H1 (cell line): ENCODE measurements at regions not wholly inside any gene's neighbourhood (a gene's known extent, or its start where the extent isn't known, plus 50 kb on each side); places are given as distances from the start of the nearest gene placed in this dataset.

Experiments
- CTCF ChIA-PET: fragments of 300-600 bp; sonication (Branson Sonifier 250); formaldehyde crosslinking; loops from one replicate; lab custom pipeline; 2021; ENCODE audit not compliant: partially characterized antibody; lab: Charles Lee
- POLR2A ChIA-PET: fragments of 300-600 bp; sonication (Branson Sonifier 250); formaldehyde crosslinking; loops from one replicate; lab custom pipeline; 2021; ENCODE audit warnings: inconsistent platforms; ENCODE audit not compliant: partially characterized antibody; lab: Charles Lee
- DNase-seq, 2 experiments: peaks; one replicate each; pipeline versions ENCODE4 v3.0.0 to v3.0.0-alpha.2; 2010 to 2022; ENCODE audit warnings: low spot score in 2 of 2, low read depth in 1 of 2, mixed read lengths in 1 of 2
- FAIRE-seq: peaks from 2 replicates; lab custom pipeline; 2011; peaks lifted over from hg19 to GRCh38; lab: Jason Lieb, UNC
- H2AFZ ChIP-seq: 2 replicates; pipeline ENCODE4 v1.8.1; 2012; ENCODE audit warnings: low read length, inconsistent platforms
- H2AK5ac ChIP-seq: 2 replicates; pipeline ENCODE4 v1.6.1; 2013; ENCODE audit warnings: low read depth, low read length
- H2BK120ac ChIP-seq: replicated peaks from 2 replicates; pipeline ENCODE3; 2013; ENCODE audit warnings: low read depth, low read length, inconsistent platforms
- H2BK12ac ChIP-seq: 2 replicates; pipeline ENCODE4 v1.6.1; 2013; ENCODE audit warnings: low read depth, low read length
- H2BK15ac ChIP-seq: 2 replicates; pipeline ENCODE4 v1.6.1; 2013; ENCODE audit warnings: low read length
- H2BK20ac ChIP-seq: 2 replicates; pipeline ENCODE4 v1.6.1; 2013; ENCODE audit warnings: low read length
- H2BK5ac ChIP-seq: 2 replicates; pipeline ENCODE4 v1.6.1; 2013; ENCODE audit warnings: low read depth, low read length
- H3K14ac ChIP-seq: 2 replicates; pipeline ENCODE4 v1.6.1; 2013; ENCODE audit warnings: inconsistent platforms; ENCODE audit not compliant: insufficient read length
- H3K18ac ChIP-seq: 2 replicates; pipeline ENCODE4 v1.6.1; 2013; ENCODE audit warnings: low read length; ENCODE audit errors: extremely low read depth
- H3K23ac ChIP-seq: 2 replicates; pipeline ENCODE4 v1.6.1; 2013; ENCODE audit warnings: inconsistent platforms; ENCODE audit not compliant: insufficient read length
- H3K23me2 ChIP-seq: 2 replicates; pipeline ENCODE4 v1.6.1; 2013; ENCODE audit warnings: low read depth, low read length
- H3K27ac ChIP-seq: 2 replicates; pipeline ENCODE4 v1.6.1; 2011; ENCODE audit warnings: low read depth, low read length, inconsistent platforms
- H3K27me3 ChIP-seq, 4 experiments: replicated peaks in 1 of 4; 1 replicate in 1 of 4; 2 replicates in 3 of 4; pipeline versions ENCODE4 v1.6.1 to v1.8.1; 2011 to 2013; ENCODE audit warnings: low read length in 3 of 4, mild to moderate bottlenecking in 3 of 4, inconsistent platforms in 2 of 4, mixed read lengths in 2 of 4, moderate library complexity in 1 of 4; ENCODE audit not compliant: control insufficient read depth in 3 of 4, insufficient read depth in 3 of 4; ENCODE audit errors: extremely low read depth in 1 of 4
- H3K36me3 ChIP-seq, 4 experiments: 2 replicates each; pipeline versions ENCODE4 v1.6.1 to v1.8.1; 2011 to 2013; ENCODE audit warnings: mild to moderate bottlenecking in 4 of 4, low read length in 3 of 4, moderate library complexity in 2 of 4, control low read depth in 1 of 4, inconsistent platforms in 1 of 4; ENCODE audit not compliant: insufficient read depth in 4 of 4, control insufficient read depth in 2 of 4
- H3K4ac ChIP-seq: replicated peaks from 2 replicates; pipeline ENCODE3; 2013; ENCODE audit warnings: low read length, low read depth, mixed read lengths, inconsistent platforms; ENCODE audit not compliant: insufficient read length
- H3K4me1 ChIP-seq, 4 experiments: replicated peaks in 1 of 4; 1 replicate in 1 of 4; 2 replicates in 3 of 4; pipeline versions ENCODE4 v1.6.1 to v1.8.1; 2011 to 2013; ENCODE audit warnings: low read length in 3 of 4, inconsistent platforms in 2 of 4, mixed read lengths in 1 of 4; ENCODE audit not compliant: insufficient read depth in 4 of 4, control insufficient read depth in 3 of 4
- H3K4me2 ChIP-seq, 2 experiments: 2 replicates each; pipeline versions ENCODE4 v1.6.1 to v1.8.1; 2011 to 2013; ENCODE audit warnings: low read depth in 2 of 2, low read length in 2 of 2, control low read depth in 1 of 2, inconsistent platforms in 1 of 2, mild to moderate bottlenecking in 1 of 2; ENCODE audit not compliant: insufficient read depth in 1 of 2
- H3K4me3 ChIP-seq, 4 experiments: fragments of 200-600, 300-600 bp in 1 of 4; sonication (generic), shearing (Covaris generic), sonication (Bioruptor Twin) in 1 of 4; 2 replicates each; pipeline versions ENCODE4 v1.5.1 to v1.8.1; 2011 to 2016; ENCODE audit warnings: low read length in 4 of 4, low read depth in 3 of 4, control low read depth in 2 of 4, inconsistent platforms in 2 of 4, mild to moderate bottlenecking in 2 of 4, mixed read lengths in 1 of 4, moderate library complexity in 1 of 4; ENCODE audit not compliant: insufficient read depth in 2 of 4; ENCODE audit errors: extremely low read depth in 1 of 4
- H3K56ac ChIP-seq: replicated peaks from 2 replicates; pipeline ENCODE3; 2013; ENCODE audit warnings: low read depth, mild to moderate bottlenecking, mixed read lengths, low read length, inconsistent platforms; ENCODE audit not compliant: insufficient read length
- H3K79me1 ChIP-seq: 2 replicates; pipeline ENCODE4 v1.6.1; 2013; ENCODE audit warnings: low read depth, low read length, control low read depth
- H3K79me2 ChIP-seq, 2 experiments: 2 replicates each; pipeline versions ENCODE4 v1.6.1 to v1.8.1; 2012 to 2013; ENCODE audit warnings: low read length in 2 of 2, mild to moderate bottlenecking in 2 of 2, inconsistent platforms in 1 of 2; ENCODE audit not compliant: insufficient read depth in 2 of 2, control insufficient read depth in 1 of 2
- H3K9ac ChIP-seq, 4 experiments: replicated peaks in 1 of 4; 1 replicate in 1 of 4; 2 replicates in 3 of 4; pipeline versions ENCODE4 v1.6.1 to v1.8.1; 2011 to 2013; ENCODE audit warnings: low read depth in 3 of 4, low read length in 3 of 4, control low read depth in 2 of 4, mild to moderate bottlenecking in 2 of 4, moderate library complexity in 2 of 4, inconsistent platforms in 1 of 4; ENCODE audit errors: extremely low read depth in 1 of 4
- H3K9me3 ChIP-seq, 2 experiments: 2 replicates each; pipeline versions ENCODE4 v1.6.1 to v1.8.1; 2012 to 2013; ENCODE audit warnings: mild to moderate bottlenecking in 2 of 2, moderate library complexity in 2 of 2, control low read depth in 1 of 2, inconsistent platforms in 1 of 2, low read depth in 1 of 2, low read length in 1 of 2, mixed read lengths in 1 of 2; ENCODE audit not compliant: insufficient read depth in 2 of 2
- H4K20me1 ChIP-seq, 2 experiments: replicated peaks in 1 of 2; 2 replicates each; pipeline versions ENCODE3 to v1.8.1; 2011 to 2013; ENCODE audit warnings: inconsistent platforms in 2 of 2, low read length in 2 of 2, mild to moderate bottlenecking in 1 of 2; ENCODE audit not compliant: insufficient read depth in 2 of 2, control insufficient read depth in 1 of 2
- H4K5ac ChIP-seq: 2 replicates; pipeline ENCODE4 v1.6.1; 2013; ENCODE audit warnings: low read length, low read depth, mixed read lengths, inconsistent platforms; ENCODE audit not compliant: insufficient read length
- H4K8ac ChIP-seq: 2 replicates; pipeline ENCODE4 v1.8.0; 2013; ENCODE audit warnings: mild to moderate bottlenecking, moderate library complexity, low read length, inconsistent platforms; ENCODE audit not compliant: insufficient read depth; ENCODE audit errors: extremely low read depth
- H4K91ac ChIP-seq: replicated peaks from 2 replicates; pipeline ENCODE3; 2013; ENCODE audit warnings: low read length, mixed read lengths, inconsistent platforms; ENCODE audit not compliant: insufficient read length
- ATF2 ChIP-seq: IDR thresholded peaks from 2 replicates; pipeline ENCODE4 v1.6.1; 2012; ENCODE audit warnings: low read length, inconsistent platforms
- ATF3 ChIP-seq: IDR thresholded peaks from 2 replicates; pipeline ENCODE4 v1.6.1; 2011; ENCODE audit warnings: low read depth, mild to moderate bottlenecking, low read length; ENCODE audit not compliant: insufficient read depth
- CBX8 ChIP-seq: fragments of 300-800, 300-1000 bp; sonication (generic); IDR thresholded peaks from 2 replicates; pipeline ENCODE4 v1.7.1; 2016; ENCODE audit warnings: low read depth, low read length, borderline replicate concordance
- EGR1 ChIP-seq: IDR thresholded peaks from 2 replicates; pipeline ENCODE4 v1.6.1; 2011; ENCODE audit warnings: low read depth, low read length, borderline replicate concordance
- KDM1A ChIP-seq: fragments of 200-600, 300-600 bp; sonication (generic); IDR thresholded peaks from 2 replicates; pipeline ENCODE4 v1.7.1; 2016; ENCODE audit warnings: mild to moderate bottlenecking, low read length, borderline replicate concordance
- POLR2A ChIP-seq, 2 experiments: IDR thresholded peaks; 1 replicate in 1 of 2; 2 replicates in 1 of 2; pipeline ENCODE4 v1.6.1; 2011; ENCODE audit warnings: low read depth in 2 of 2, low read length in 2 of 2, mild to moderate bottlenecking in 2 of 2; ENCODE audit errors: control extremely low read depth in 1 of 2
- RAD21 ChIP-seq, 2 experiments: IDR thresholded peaks in 1 of 2; conservative IDR thresholded peaks in 1 of 2; 2 replicates each; pipeline ENCODE4 v1.6.1; 2011; ENCODE audit warnings: low read depth in 2 of 2, low read length in 2 of 2, improper control_type of control experiment in 1 of 2, inconsistent platforms in 1 of 2, mild to moderate bottlenecking in 1 of 2, moderate library complexity in 1 of 2
- RXRA ChIP-seq: IDR thresholded peaks from 2 replicates; pipeline ENCODE4 v1.6.1; 2011; ENCODE audit warnings: low read depth, mild to moderate bottlenecking, low read length, moderate library complexity; ENCODE audit not compliant: insufficient read depth
- SIRT6 ChIP-seq: IDR thresholded peaks from one replicate; pipeline ENCODE4 v1.7.1; 2012; ENCODE audit warnings: low read length, inconsistent platforms
- WGBS, 2 experiments: shearing (Covaris generic) in 1 of 2; methylation state at CpG; one replicate each; pipeline versions ENCODE4 v1.1.6 to v1.1.7; 2013 to 2015; ENCODE audit warnings: low lambda C conversion rate in 2 of 2, mixed read lengths in 2 of 2, inconsistent platforms in 1 of 2, low coverage in 1 of 2, missing lambda C conversion rate in 1 of 2; ENCODE audit not compliant: insufficient replicate concordance in 2 of 2, insufficient coverage in 1 of 2, insufficient read length in 1 of 2; ENCODE audit errors: extremely low coverage in 1 of 2, missing lambda C conversion rate in 1 of 2; 5-methylcytosine and 5-hydroxymethylcytosine counted together

GRCh38 chrX:125394449-125394848 lies 74.8 kb downstream of the TEX13C start:
- TF ChIP-seq CBX8 (no peak), ATF2 (no peak), EGR1 (no peak), KDM1A (no peak), ATF3 (no peak), RXRA (no peak), POLR2A (IDR thresholded peaks at IDR 0.05; ENCODE audit: control extremely low read depth in 1 of 2, low read depth in 2 of 2, low read length in 2 of 2) (no peak), RAD21 (IDR thresholded peaks at IDR 0.05 in 1 of 2, conservative IDR thresholded peaks at IDR 0.05 in 1 of 2; ENCODE audit: low read depth in 2 of 2, low read length in 2 of 2) (no peak), SIRT6 (no peak)
- H3K23ac ChIP-seq = no peak overlapping the region
- H3K4me2 ChIP-seq = peak overlapping the region; percentile 38 to 65

More at GRCh38 chrX:125394449-125394848, 74.8 kb downstream of the TEX13C start:
- Histone ChIP-seq H2BK120ac (no peak overlapping the region), H3K23me2 (no peaks in the 10 kb centered on the region), H3K14ac (no peak overlapping the region), H4K91ac (no peak overlapping the region), H3K79me1 (no peaks in the 10 kb centered on the region), H4K20me1 (no peaks in the 10 kb centered on the region), H2BK12ac (no peak overlapping the region), H3K36me3 (peaks cover 0 to 13% (median 6%) of the 10 kb centered on the region in 4 experiments; a peak in 4 of 8 replicates), H2BK15ac (no peak overlapping the region), H3K79me2 (peaks cover 0 to 28% of the 10 kb centered on the region in 2 experiments; a peak in 2 of 4 replicates), H3K27me3 (no peaks in the 10 kb centered on the region), H3K18ac (no peak overlapping the region), H3K56ac (no peak overlapping the region), H2BK5ac (peak overlapping the region; percentile 35; the same call in 1 of the 2 replicates), H3K9me3 (no peaks in the 10 kb centered on the region), H2AK5ac (no peak overlapping the region), H2BK20ac (no peak overlapping the region), H3K4ac (no peak overlapping the region), H3K4me1 (peaks cover 0 to 17% (median 0%) of the 10 kb centered on the region in 4 experiments; a peak in 2 of 7 replicates), H4K5ac (peak overlapping the region; percentile 100), H4K8ac (no peak overlapping the region), H2AFZ (no peak overlapping the region), H3K9ac (no peak overlapping the region), H3K27ac (no peak overlapping the region), H3K4me3 (peak overlapping the region; percentile 3 to 60 (median 18); a peak in 4 of 8 replicates)
- CTCF ChIA-PET = no interaction called here
- WGBS, 2 experiments = 0% methylated on average over 3 of the region's 4 CpGs; no CpG with 5 or more reads in 1 of the 2 experiments
- no peak for FAIRE-seq
- POLR2A ChIA-PET = no interaction called here
- DNase-seq = no peak
